Activated T-cell treated with anti-CD3 and anti-CD28 coated beads, Interleukin-2, amount 50 U/mL, for 72 hours (primary cell): ENCODE measurements at regions not wholly inside any gene's neighbourhood (a gene's known extent, or its start where the extent isn't known, plus 50 kb on each side); places are given as distances from the start of the nearest gene placed in this dataset.

Experiments used
- ATAC-seq, 2 donors: fragments of 150-1000 bp; cut with Tn5 transposase; replicated peaks in 1 of 2; 2 replicates each; pipeline ENCODE4 v1.10.0; 2021; ENCODE audit warnings: moderate library complexity in 2 of 2, mild to moderate bottlenecking in 1 of 2
- DNase-seq, 2 donors: peaks; one replicate each; pipeline ENCODE4 v3.0.0; 2021 to 2022; ENCODE audit warnings: mixed read lengths in 1 of 2
- H3K27ac Mint-ChIP-seq: one replicate; pipeline ENCODE4 v1.8.0; 2022; ENCODE audit warnings: mild to moderate bottlenecking, moderate library complexity, mixed read lengths
- H3K27me3 Mint-ChIP-seq: one replicate; pipeline ENCODE4 v1.8.0; 2022; ENCODE audit warnings: low read depth, mixed read lengths
- H3K36me3 Mint-ChIP-seq, 2 donors: one replicate each; pipeline ENCODE4 v1.8.0; 2022; ENCODE audit warnings: mixed read lengths in 2 of 2, mild to moderate bottlenecking in 1 of 2; ENCODE audit not compliant: insufficient read depth in 2 of 2
- H3K4me1 Mint-ChIP-seq: one replicate; pipeline ENCODE4 v1.8.0; 2022; ENCODE audit warnings: low read depth, mixed read lengths
- H3K4me3 Mint-ChIP-seq, 2 donors: one replicate each; pipeline ENCODE4 v1.8.0; 2022; ENCODE audit warnings: mild to moderate bottlenecking in 2 of 2, mixed read lengths in 2 of 2, moderate library complexity in 2 of 2
- H3K9me3 Mint-ChIP-seq, 2 donors: one replicate each; pipeline ENCODE4 v1.8.0; 2022; ENCODE audit warnings: mixed read lengths in 2 of 2

DNA sequence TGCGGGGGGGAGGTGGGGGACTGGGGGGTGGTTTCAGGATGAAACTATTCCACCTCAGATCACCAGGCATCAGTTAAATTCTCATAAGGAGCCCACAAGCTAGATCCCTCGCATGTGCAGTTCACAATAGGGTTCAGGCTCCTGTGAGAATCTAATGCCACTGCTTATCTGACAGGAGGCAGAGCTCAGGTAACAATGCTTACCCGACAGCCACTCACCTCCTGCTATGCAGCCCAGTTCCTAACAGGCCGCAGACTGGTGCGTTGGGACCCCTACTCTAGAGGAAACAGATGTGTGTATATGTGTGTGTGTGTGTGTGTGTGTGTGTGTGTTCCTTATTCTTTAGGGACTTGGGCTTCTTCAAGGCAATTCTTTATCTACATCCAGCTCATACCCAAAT is 352.3 kb upstream of the CCNH start:
- no peak overlapping the region for H3K27ac Mint-ChIP-seq
- no peak for DNase-seq
- ATAC-seq: no peak
- H3K4me3 Mint-ChIP-seq: no peak overlapping the region
- H3K4me1 Mint-ChIP-seq: no peaks in the 10 kb centered on the region
- no peaks in the 10 kb centered on the region for H3K36me3 Mint-ChIP-seq
- no peaks in the 10 kb centered on the region for H3K9me3 Mint-ChIP-seq
- peaks cover 27% of the 10 kb centered on the region for H3K27me3 Mint-ChIP-seq

DNA sequence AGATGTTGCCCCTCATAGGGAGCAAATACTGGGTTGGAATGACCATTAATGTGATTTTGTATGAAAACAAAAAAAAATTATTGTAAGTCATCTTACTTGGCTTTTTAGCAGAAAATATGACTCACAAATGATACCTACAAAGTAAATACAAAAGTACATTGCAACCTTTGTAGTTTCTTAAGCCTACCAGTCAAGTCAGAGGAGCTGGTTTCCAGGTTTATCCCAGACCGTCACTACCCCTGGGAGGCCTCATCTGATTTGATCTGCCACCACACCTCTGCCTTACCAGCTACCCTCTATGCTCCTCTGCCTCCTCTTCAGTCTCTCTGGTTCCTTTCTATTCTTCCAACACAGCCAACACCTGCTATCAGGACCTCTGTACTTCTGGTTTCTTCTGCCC is 349.9 kb upstream of the CCNH start:
- no peak for ATAC-seq
- Mint-ChIP-seq H3K4me3 (no peak overlapping the region), H3K36me3 (no peaks in the 10 kb centered on the region), H3K4me1 (no peaks in the 10 kb centered on the region), H3K27me3 (peaks cover 18% of the 10 kb centered on the region), H3K27ac (no peak overlapping the region), H3K9me3 (no peaks in the 10 kb centered on the region)
- no peak for DNase-seq

DNA sequence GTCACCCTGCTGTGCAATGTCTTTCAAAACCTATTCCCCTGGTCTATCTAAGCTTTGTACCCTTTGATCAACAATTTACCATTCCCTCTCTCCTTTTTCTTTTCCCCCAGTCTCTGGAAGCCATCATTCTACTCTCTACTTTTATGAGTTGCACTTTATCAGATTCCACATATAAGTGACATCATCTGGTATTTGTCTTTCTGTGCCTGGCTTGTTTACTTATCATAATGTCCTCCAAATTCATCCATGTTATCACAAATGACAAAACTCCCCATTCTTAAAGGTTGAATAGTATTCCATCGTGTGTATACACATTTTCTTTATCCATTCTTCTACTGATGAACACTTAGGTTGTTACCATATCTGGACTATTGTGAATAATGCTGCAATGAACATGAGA is 344.2 kb upstream of the CCNH start:
- no peak for ATAC-seq
- no peak overlapping the region for H3K27ac Mint-ChIP-seq
- H3K36me3 Mint-ChIP-seq: no peaks in the 10 kb centered on the region
- H3K4me1 Mint-ChIP-seq: no peaks in the 10 kb centered on the region
- no peaks in the 10 kb centered on the region for H3K9me3 Mint-ChIP-seq
- no peaks in the 10 kb centered on the region for H3K27me3 Mint-ChIP-seq
- no peak for DNase-seq
- no peak overlapping the region for H3K4me3 Mint-ChIP-seq

DNA sequence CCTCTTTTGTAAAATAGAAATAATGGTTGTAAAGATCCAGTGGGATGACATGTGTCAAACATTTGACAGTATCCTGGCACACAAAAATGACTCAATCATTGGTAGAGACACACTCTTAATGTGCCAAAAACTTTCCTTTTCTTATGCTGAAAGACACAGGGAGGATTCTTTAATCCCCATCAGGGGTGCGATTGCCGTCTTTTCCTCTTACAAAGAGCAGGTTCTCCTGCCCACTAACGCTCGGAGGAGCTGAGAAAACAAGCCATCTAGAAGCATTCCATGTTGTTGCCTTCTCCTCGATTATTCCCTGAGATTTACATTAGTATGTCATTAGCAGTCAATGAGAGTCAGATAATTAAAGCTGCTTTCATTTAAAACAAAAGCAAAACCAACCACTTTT is 342.6 kb upstream of the CCNH start:
- Mint-ChIP-seq H3K4me1 (no peaks in the 10 kb centered on the region), H3K36me3 (no peaks in the 10 kb centered on the region), H3K4me3 (no peak overlapping the region), H3K27me3 (no peaks in the 10 kb centered on the region), H3K9me3 (no peaks in the 10 kb centered on the region), H3K27ac (no peak overlapping the region)
- DNase-seq: no peak
- ATAC-seq: no peak

DNA sequence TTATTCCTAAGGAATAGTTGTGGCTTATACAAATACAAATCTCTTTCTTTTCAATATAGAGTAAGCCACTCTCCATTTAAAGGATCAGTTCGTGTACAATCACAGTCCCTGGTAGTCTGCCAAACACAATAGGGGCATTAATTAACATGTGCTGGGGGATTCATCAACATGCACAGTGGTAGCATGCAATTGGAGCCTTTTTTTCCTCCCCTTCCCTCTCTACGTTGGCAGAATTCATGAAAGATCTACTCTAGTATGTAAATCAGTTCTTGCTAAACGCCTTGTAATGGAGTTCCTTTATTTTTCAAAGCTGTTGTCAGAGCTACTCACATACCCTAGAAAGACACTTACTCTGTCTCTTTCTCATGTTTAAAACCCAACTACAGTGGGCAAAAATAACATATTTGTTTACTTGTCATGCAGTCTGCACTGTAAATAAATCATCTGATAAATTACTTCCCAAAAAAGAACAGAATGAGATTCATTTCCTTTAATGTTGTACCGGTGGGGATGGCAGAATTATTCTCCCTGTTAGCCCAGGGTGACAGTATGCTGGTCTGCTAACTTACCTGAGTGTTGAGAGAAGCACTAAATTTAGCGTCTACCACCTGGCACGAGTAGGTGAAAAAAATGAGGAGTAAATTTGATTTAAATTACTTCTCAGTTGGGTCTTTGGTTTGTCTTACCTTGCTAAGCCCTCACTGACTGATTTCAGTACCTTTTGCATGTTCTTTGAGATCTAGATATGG is 341.5 kb upstream of the CCNH start:
- ATAC-seq (no peak), DNase-seq (no peak)
- Mint-ChIP-seq H3K27me3 (no peaks in the 10 kb centered on the region), H3K27ac (no peak overlapping the region), H3K4me1 (no peaks in the 10 kb centered on the region), H3K36me3 (no peaks in the 10 kb centered on the region), H3K9me3 (no peaks in the 10 kb centered on the region), H3K4me3 (no peak overlapping the region)

DNA sequence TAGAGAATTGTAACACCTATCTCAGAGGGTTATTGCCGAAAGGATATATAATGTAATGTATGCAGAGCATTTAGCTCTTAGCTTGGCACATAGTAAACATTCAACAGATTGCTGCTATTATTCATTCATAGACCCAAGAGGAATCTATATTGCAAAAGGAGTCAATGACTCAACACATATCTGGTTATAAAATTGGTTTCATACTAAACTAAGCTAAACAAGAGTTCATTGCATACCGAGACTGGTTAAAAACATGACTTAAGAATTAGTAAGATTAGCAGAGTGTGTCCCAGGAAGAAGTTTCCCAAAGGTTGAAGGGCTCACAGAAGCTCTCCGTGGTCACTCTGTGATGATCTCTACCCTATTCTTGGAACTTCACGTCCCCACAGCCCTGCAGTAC is 339.6 kb upstream of the CCNH start:
- no peak overlapping the region for H3K4me3 Mint-ChIP-seq
- H3K4me1 Mint-ChIP-seq: no peaks in the 10 kb centered on the region
- H3K9me3 Mint-ChIP-seq: no peaks in the 10 kb centered on the region
- no peak for DNase-seq
- no peaks in the 10 kb centered on the region for H3K27me3 Mint-ChIP-seq
- no peak overlapping the region for H3K27ac Mint-ChIP-seq
- no peaks in the 10 kb centered on the region for H3K36me3 Mint-ChIP-seq
- ATAC-seq: peak in 1 of 2 donors; percentile 15

DNA sequence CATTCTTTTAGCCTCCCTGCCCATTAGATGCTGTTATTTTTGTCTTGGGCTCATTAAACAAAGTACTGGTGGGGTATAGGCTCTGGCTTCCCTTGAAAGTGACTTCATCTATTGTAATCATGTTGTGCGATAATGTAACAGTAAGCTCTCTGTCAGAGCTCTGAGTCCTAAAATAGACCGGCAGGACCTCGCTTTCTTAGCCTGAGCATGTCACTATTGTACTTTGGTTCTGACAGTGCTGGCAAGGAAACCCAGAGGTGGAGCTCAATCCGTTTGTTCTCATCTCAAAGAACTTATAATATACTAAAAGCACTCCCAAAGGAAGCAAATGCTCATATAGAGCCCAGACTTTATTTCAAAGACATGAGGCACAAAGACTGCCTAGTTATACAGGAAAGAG is 339.1 kb upstream of the CCNH start:
- H3K9me3 Mint-ChIP-seq: no peaks in the 10 kb centered on the region
- no peak overlapping the region for H3K27ac Mint-ChIP-seq
- no peak overlapping the region for H3K4me3 Mint-ChIP-seq
- no peaks in the 10 kb centered on the region for H3K27me3 Mint-ChIP-seq
- no peak for ATAC-seq
- DNase-seq: no peak
- no peaks in the 10 kb centered on the region for H3K36me3 Mint-ChIP-seq
- H3K4me1 Mint-ChIP-seq: no peaks in the 10 kb centered on the region

DNA sequence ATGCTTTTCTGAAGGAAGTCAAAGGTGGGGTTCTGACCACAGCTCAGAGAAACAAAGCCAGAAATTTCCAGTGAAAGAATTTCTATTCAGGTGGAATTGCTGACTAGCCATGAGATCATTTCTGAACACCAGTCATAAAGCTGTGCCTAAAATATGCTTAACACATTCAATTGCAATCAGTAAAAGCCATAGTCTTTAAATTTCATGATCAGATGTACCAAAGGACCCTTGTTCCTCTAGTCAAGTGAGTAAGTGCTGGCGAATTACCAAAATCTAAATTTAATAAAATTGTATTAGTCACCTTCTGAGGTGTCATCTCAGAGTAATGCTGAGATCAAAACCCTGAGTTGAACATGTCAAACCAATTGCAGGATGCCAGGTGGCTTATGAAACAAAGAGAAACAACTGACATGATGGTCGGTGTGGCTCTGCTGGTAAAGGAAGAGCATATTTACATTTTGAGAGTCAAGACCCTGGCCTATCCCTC is 334.2 kb upstream of the CCNH start:
- H3K27me3 Mint-ChIP-seq: no peaks in the 10 kb centered on the region
- no peak for ATAC-seq
- no peak for DNase-seq
- H3K4me3 Mint-ChIP-seq: no peak overlapping the region
- H3K27ac Mint-ChIP-seq: no peak overlapping the region
- no peaks in the 10 kb centered on the region for H3K9me3 Mint-ChIP-seq
- H3K36me3 Mint-ChIP-seq: no peaks in the 10 kb centered on the region
- H3K4me1 Mint-ChIP-seq: no peaks in the 10 kb centered on the region

DNA sequence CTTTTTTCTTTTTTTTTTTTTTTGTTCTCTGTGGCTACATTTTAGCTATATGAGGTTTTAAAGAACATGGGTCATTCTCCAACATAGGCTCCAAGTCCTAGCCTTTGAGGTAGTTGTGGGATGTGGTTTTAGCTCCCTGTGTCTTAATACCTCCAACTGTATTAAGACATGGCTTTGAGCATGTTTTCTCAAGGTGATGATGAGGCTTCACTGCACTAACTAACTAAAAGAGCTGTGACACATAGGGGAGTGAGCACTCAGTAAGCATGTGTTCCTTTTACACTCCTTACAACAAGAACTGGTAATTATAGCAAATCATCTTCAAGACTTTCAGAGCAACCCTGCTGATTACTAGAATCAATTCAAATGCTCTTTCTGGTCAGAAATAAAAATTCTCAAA is 333.6 kb upstream of the CCNH start:
- ATAC-seq: no peak
- H3K36me3 Mint-ChIP-seq: no peaks in the 10 kb centered on the region
- no peak overlapping the region for H3K27ac Mint-ChIP-seq
- H3K9me3 Mint-ChIP-seq: no peaks in the 10 kb centered on the region
- no peak overlapping the region for H3K4me3 Mint-ChIP-seq
- no peaks in the 10 kb centered on the region for H3K27me3 Mint-ChIP-seq
- H3K4me1 Mint-ChIP-seq: no peaks in the 10 kb centered on the region
- DNase-seq: no peak

DNA sequence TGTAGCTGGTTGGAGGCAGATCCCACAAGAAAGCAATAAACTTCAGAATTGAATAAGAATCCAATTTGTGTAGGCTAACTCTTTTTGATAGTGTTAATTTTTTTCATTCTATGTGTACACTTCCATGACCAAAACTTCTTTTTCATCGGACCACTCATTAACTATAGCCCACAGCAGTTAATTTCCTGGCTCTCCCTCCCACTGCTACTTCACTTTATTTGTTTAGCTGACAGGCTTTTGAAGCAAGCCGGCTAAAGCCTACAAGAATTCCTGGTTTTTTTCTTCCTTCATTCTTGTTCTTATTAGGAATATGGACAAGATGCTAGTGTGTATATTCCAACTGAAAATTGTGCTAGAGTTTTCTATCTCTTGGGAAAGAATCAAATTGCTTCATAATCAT is 329.2 kb upstream of the CCNH start:
- ATAC-seq: no peak

DNA sequence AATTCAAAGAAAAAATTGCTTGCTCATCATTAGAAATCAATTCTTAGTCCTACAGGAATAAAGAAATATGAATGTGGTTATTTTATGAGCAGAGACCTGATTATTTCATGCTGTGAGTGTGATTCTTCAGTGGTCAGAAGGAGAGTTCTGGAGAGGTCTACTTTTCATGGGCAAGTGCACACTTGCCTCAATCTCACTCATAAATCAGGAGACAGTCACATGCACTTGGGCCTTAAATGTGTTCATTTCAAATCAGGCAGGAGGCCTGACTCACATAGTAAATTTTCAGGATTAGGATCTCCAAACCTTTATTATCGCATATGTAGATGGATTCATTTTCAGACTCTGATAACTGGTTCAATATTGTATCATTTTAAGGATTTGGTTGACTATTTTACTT is 323.2 kb upstream of the CCNH start:
- no peaks in the 10 kb centered on the region for H3K27me3 Mint-ChIP-seq

More for the DNA sequence above, 329.2 kb upstream of the CCNH start:
- H3K27ac Mint-ChIP-seq: no peak overlapping the region
- no peaks in the 10 kb centered on the region for H3K36me3 Mint-ChIP-seq
- no peaks in the 10 kb centered on the region for H3K9me3 Mint-ChIP-seq
- DNase-seq: no peak
- H3K27me3 Mint-ChIP-seq: no peaks in the 10 kb centered on the region
- no peaks in the 10 kb centered on the region for H3K4me1 Mint-ChIP-seq
- no peak overlapping the region for H3K4me3 Mint-ChIP-seq

DNA sequence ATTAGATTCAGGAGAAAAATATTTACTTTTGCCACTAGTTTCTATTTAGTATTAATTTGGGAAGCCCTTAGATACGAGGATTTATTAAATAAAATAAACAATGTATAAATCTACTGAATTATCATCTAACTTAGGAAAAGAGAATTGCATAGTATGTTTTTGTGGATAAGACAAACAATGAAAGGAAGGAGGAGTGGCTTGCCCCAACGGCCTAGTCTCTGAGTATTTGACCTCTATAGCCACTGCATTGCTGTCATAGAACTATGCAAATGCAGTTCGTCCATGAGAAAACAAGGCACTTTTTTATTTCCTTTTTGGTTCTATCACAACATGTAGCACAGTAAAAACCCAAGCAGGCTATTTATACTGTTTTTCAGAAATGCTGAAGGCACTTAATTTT is 321.2 kb upstream of the CCNH start:
- Mint-ChIP-seq H3K27ac (no peak overlapping the region), H3K36me3 (no peaks in the 10 kb centered on the region), H3K4me3 (no peak overlapping the region), H3K27me3 (no peaks in the 10 kb centered on the region), H3K9me3 (no peaks in the 10 kb centered on the region), H3K4me1 (no peaks in the 10 kb centered on the region)
- ATAC-seq (no peak), DNase-seq (no peak)

More for the DNA sequence above, 323.2 kb upstream of the CCNH start:
- Mint-ChIP-seq H3K9me3 (no peaks in the 10 kb centered on the region), H3K4me1 (no peaks in the 10 kb centered on the region), H3K27ac (no peak overlapping the region), H3K36me3 (no peaks in the 10 kb centered on the region), H3K4me3 (no peak overlapping the region)
- ATAC-seq (no peak), DNase-seq (no peak)

DNA sequence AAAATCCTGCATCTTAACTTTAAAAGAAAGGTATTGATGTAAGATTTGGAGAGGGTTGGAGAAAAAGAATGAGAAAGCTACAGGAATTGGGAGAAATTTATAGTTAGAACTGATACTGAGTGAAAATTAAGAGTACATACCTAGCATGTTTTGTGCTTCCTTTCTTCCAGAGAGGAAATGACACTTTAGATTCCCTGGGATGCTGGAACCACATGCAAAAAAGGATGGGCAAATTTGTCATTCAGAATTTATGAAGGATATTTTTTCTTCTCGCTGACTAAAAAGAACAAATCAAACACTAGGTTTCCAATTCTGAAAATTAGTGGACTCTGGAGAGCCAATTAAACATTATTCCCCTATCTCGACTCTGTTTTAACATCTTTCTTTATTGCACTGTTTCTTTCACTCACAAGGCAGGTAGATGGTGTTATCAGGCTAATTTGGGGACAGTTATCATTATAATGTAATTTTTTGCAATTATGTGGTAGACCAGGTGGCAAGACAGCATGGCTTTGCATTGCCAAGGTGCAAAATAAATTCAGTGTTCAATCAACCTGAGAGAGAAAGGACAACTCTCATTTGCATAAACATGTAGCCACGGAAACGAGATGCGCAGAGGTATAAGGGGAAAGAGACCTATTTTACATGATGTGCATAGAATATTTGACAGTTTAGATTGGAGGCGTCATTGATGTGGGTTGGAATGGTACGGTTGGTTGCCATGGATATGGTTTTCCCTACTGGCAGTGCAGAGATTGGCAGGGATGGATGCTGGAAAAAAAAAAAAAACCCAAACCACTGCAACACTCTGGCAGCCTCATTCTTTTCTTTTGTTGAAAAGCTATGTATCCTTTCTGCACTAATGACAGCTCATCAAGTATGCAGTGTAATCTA is 320.4 kb upstream of the CCNH start:
- Mint-ChIP-seq H3K27ac (no peak overlapping the region), H3K4me1 (no peaks in the 10 kb centered on the region), H3K4me3 (no peak overlapping the region), H3K27me3 (no peaks in the 10 kb centered on the region), H3K36me3 (no peaks in the 10 kb centered on the region), H3K9me3 (no peaks in the 10 kb centered on the region)
- ATAC-seq (no peak), DNase-seq (no peak)
